Neural progenitor cell (in vitro differentiated cells): ENCODE measurements at regions not wholly inside any gene's neighbourhood (a gene's known extent, or its start where the extent isn't known, plus 50 kb on each side); places are given as distances from the start of the nearest gene placed in this dataset.

Experiments used
- EZH2 ChIP-seq: fragments of 200-600 bp; sonication (generic); IDR thresholded peaks from 2 replicates; pipeline ENCODE4 v1.6.1; 2017; ENCODE audit warnings: antibody characterized with exemption, mild to moderate bottlenecking, moderate library complexity
- EZH2phosphoT487 ChIP-seq: fragments of 200-600 bp; sonication (generic); IDR thresholded peaks from 2 replicates; pipeline ENCODE4 v1.6.1; 2017; ENCODE audit warnings: antibody characterized with exemption

- TF ChIP-seq EZH2phosphoT487 (no peak), EZH2 (no peak)
These were observed 306.0 kb downstream of the TENT5A start for GRCh38 chr6:81446509-81446908.
